ENCODE measurements at regions not wholly inside any gene's neighbourhood (a gene's known extent, or its start where the extent isn't known, plus 50 kb on each side); places are given as distances from the start of the nearest gene placed in this dataset.

DNA sequence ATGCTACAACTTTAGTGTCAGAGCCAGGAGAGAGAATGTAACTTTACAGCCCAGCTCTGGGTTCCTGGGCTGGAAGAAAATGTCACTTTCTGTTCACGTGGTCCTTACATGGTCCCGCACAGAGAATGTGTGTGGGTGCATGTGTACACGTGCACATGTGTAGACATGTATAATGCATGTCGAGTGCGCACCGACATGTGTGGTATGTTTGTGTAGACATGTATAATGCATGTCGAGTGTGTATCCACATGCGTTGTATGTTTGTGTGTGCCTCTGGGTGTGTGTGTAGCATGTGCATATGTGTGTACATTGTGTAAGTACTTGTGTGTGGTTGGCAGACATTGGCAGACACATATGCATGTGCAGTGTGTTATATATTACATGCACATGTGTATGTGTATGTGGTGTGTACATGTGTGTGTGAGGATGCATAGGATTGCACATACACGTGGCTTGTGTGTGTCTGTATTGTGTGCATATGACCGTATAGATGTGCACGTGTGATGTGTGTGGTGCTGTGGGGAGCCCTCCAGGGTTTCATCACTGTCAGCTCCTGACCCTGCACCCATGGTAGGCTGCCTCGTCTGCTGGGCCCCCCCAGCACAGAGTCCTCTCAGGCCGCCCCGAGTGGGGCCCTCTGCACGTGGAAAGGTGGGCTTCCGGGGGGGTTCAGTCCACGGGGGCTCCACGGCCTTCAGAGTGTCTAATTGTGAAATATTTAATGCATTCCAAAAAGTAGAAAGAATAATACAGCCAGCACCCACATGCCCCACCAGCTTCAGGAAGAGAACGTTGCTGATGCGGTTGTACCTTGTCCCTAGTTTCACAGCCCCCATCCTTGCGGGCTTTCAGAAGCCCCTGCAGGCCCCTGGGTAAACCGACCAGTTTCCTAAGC is 214.2 kb upstream of the GSE1 start:
- Mint-ChIP-seq H3K4me3 (no peak overlapping the region), H3K27ac (no peak overlapping the region), H3K27me3 (ENCODE audit: insufficient read depth) (no peaks in the 10 kb centered on the region), H3K9me3 (no peaks in the 10 kb centered on the region), H3K4me1 (peaks cover 45% of the 10 kb centered on the region), H3K36me3 (ENCODE audit: low read depth) (no peaks in the 10 kb centered on the region)
- Histone ChIP-seq H3K27me3 (ENCODE audit: control insufficient read depth, insufficient read depth, low read length, poor library complexity, severe bottlenecking) (no peaks in the 10 kb centered on the region), H3K9ac (ENCODE audit: extremely low read depth, low read length, poor library complexity, severe bottlenecking) (no peak overlapping the region), H3K27ac (ENCODE audit: low read depth, low read length) (no peak overlapping the region), H3K36me3 (ENCODE audit: control insufficient read depth, insufficient read depth, low read length) (no peaks in the 10 kb centered on the region), H3K9me3 (ENCODE audit: control insufficient read depth, low read length) (peaks cover 6% of the 10 kb centered on the region), H3K4me1 (ENCODE audit: control insufficient read depth, insufficient read depth, low read length) (peaks cover 8% of the 10 kb centered on the region), H3K4me3 (ENCODE audit: low read length) (no peak overlapping the region)
- DNase-seq = no peak
- TF ChIP-seq, protein P1, sequence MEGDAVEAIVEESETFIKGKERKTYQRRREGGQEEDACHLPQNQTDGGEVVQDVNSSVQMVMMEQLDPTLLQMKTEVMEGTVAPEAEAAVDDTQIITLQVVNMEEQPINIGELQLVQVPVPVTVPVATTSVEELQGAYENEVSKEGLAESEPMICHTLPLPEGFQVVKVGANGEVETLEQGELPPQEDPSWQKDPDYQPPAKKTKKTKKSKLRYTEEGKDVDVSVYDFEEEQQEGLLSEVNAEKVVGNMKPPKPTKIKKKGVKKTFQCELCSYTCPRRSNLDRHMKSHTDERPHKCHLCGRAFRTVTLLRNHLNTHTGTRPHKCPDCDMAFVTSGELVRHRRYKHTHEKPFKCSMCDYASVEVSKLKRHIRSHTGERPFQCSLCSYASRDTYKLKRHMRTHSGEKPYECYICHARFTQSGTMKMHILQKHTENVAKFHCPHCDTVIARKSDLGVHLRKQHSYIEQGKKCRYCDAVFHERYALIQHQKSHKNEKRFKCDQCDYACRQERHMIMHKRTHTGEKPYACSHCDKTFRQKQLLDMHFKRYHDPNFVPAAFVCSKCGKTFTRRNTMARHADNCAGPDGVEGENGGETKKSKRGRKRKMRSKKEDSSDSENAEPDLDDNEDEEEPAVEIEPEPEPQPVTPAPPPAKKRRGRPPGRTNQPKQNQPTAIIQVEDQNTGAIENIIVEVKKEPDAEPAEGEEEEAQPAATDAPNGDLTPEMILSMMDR (conservative IDR thresholded peaks at IDR 0.05) = no peak
- 83 to 94% methylated on average over 13 to 21 of the region's 22 CpGs for whole genome bisulfite sequencing, 2 experiments (ENCODE audit: insufficient coverage in 1 of 2, insufficient read length in 1 of 2)

DNA sequence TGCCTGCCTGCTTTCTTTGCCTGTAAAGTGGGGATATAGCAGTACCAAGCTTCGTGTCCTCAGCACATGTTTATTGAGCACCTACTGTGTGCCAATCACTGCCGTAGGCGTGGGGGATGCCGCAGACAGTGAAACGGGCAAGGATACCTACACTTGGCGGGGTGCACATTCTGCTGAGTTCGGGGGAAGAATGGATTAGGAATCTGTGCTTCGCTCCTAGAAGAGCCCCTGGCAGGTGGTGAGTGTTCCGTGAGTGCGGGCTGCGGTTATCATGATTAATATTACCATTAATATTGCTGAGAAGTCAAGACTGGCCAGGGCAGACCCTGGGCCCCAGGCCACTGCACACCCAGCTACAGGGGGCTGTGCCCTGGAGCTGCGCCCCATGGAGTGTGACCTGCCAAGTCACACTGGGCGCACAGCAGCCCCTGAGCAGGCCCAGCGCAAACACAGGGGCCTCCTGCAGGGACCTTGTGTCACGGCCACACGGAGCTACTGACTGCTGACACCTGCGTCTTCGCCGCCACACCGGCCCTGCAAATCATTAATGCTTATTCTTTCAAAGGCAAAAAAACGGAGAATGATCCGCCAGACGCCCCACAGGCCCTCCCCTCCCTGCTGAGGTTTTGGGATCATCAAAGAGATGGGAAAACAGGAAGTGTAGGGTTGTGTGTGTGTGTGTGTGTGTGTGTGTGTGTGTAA is 213.4 kb upstream of the GSE1 start:
- DNase-seq = no peak
- H3K27ac Mint-ChIP-seq = no peak overlapping the region
- no peaks in the 10 kb centered on the region for H3K36me3 Mint-ChIP-seq (ENCODE audit: low read depth)
- Histone ChIP-seq H3K4me1 (ENCODE audit: control insufficient read depth, insufficient read depth, low read length) (peaks cover 8% of the 10 kb centered on the region), H3K9ac (ENCODE audit: extremely low read depth, low read length, poor library complexity, severe bottlenecking) (no peak overlapping the region), H3K4me3 (ENCODE audit: low read length) (no peak overlapping the region), H3K27me3 (ENCODE audit: control insufficient read depth, insufficient read depth, low read length, poor library complexity, severe bottlenecking) (no peaks in the 10 kb centered on the region), H3K36me3 (ENCODE audit: control insufficient read depth, insufficient read depth, low read length) (no peaks in the 10 kb centered on the region), H3K27ac (ENCODE audit: low read depth, low read length) (peak overlapping the region; percentile 32), H3K9me3 (ENCODE audit: control insufficient read depth, low read length) (peaks cover 6% of the 10 kb centered on the region)
- H3K4me3 Mint-ChIP-seq = no peak overlapping the region
- H3K4me1 Mint-ChIP-seq = peaks cover 39% of the 10 kb centered on the region
- TF ChIP-seq, protein P1 (conservative IDR thresholded peaks at IDR 0.05) = no peak
- no peaks in the 10 kb centered on the region for H3K27me3 Mint-ChIP-seq (ENCODE audit: insufficient read depth)
- WGBS, 2 experiments (ENCODE audit: insufficient coverage in 1 of 2, insufficient read length in 1 of 2) = 82% methylated on average over 18 to 23 of the region's 23 CpGs
- no peaks in the 10 kb centered on the region for H3K9me3 Mint-ChIP-seq

DNA sequence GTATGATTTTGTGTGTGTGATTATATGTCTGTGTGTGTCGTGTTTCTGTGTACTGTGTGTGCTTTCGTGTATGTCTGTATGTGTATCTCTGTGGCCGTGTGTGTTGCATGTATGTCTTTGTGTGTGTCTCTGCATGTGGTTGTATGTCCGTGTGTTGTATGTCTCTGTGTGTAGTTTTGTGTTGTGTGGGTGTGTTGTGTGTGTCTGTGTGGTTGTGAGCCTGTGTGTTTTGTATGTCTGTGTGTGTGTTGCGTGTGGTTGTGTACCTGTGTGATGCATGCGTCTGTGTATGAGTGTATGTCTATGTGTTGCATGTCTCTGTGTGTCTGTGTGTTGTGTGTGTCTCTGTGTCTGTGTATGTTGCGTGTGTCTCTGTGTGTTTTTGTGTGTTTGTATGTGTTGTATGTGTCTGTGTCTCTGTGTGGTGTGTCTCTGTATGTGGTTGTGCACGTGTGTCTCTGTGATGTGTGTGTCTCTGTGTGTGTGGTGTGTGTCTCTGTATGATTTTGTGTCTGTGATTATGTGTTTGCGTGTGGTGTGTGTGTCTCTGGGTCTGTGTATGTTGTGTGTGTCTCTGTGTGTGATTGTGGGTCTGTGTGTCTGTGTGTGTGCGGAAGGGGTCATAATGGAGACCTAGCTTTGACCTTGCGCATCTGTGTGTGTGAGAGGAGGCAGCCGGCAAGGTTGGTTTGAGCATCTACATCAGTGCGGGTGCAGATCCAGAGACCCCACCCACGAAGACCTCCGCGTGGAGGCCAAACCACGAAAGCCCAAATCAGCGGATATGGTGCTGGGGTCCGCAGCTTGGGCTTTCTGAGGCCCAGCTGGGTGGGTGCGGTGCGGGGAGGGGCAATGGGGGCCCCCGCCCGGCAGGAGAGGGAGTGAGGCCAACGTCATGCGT is 212.6 kb upstream of the GSE1 start:
- TF ChIP-seq, protein P1 (conservative IDR thresholded peaks at IDR 0.05) = no peak
- WGBS, 2 experiments (ENCODE audit: insufficient coverage in 1 of 2, insufficient read length in 1 of 2) = 84 to 87% methylated on average over 10 to 25 of the region's 25 CpGs
- Histone ChIP-seq H3K36me3 (ENCODE audit: control insufficient read depth, insufficient read depth, low read length) (no peaks in the 10 kb centered on the region), H3K4me3 (ENCODE audit: low read length) (no peak overlapping the region), H3K4me1 (ENCODE audit: control insufficient read depth, insufficient read depth, low read length) (peaks cover 8% of the 10 kb centered on the region), H3K9me3 (ENCODE audit: control insufficient read depth, low read length) (peaks cover 6% of the 10 kb centered on the region), H3K27ac (ENCODE audit: low read depth, low read length) (no peak overlapping the region), H3K27me3 (ENCODE audit: control insufficient read depth, insufficient read depth, low read length, poor library complexity, severe bottlenecking) (no peaks in the 10 kb centered on the region), H3K9ac (ENCODE audit: extremely low read depth, low read length, poor library complexity, severe bottlenecking) (no peak overlapping the region)
- H3K36me3 Mint-ChIP-seq (ENCODE audit: low read depth) = no peaks in the 10 kb centered on the region
- peaks cover 32% of the 10 kb centered on the region for H3K4me1 Mint-ChIP-seq
- no peak for DNase-seq
- no peak overlapping the region for H3K27ac Mint-ChIP-seq
- H3K27me3 Mint-ChIP-seq (ENCODE audit: insufficient read depth) = no peaks in the 10 kb centered on the region
- no peak overlapping the region for H3K4me3 Mint-ChIP-seq
- no peaks in the 10 kb centered on the region for H3K9me3 Mint-ChIP-seq

Measured in endodermal cell (in vitro differentiated cells).